Psoas muscle (tissue), 7 donors: ENCODE measurements at regions not wholly inside any gene's neighbourhood (a gene's known extent, or its start where the extent isn't known, plus 50 kb on each side); places are given as distances from the start of the nearest gene placed in this dataset.

Source experiments
- ATAC-seq, 4 donors: fragments of 200-7000 bp; cut with Tn5 transposase; one replicate each; pipeline ENCODE4 v1.9.1; 2020; ENCODE audit warnings: moderate library complexity in 3 of 4, mild to moderate bottlenecking in 2 of 4
- DNase-seq, 2 donors: peaks; one replicate each; pipeline ENCODE4 v3.0.0-alpha.2; 2020
- H3K27ac ChIP-seq: fragments of 200-600 bp; one replicate; pipeline ENCODE4 v1.8.0; 2022
- H3K27me3 ChIP-seq, 3 donors: fragments of 200-600 bp in 1 of 3; one replicate each; pipeline versions ENCODE4 v1.6.1 to v1.8.0; 2013 to 2022; ENCODE audit warnings: low read length in 2 of 3, mild to moderate bottlenecking in 2 of 3, moderate library complexity in 1 of 3; ENCODE audit not compliant: insufficient read depth in 3 of 3
- H3K36me3 ChIP-seq, 2 donors: fragments of 200-600 bp in 1 of 2; one replicate each; pipeline versions ENCODE4 v1.6.1 to v1.8.0; 2013 to 2022; ENCODE audit warnings: low read depth in 1 of 2, mild to moderate bottlenecking in 1 of 2, moderate library complexity in 1 of 2; ENCODE audit not compliant: insufficient read depth in 1 of 2
- H3K4me1 ChIP-seq: fragments of 200-600 bp; one replicate; pipeline ENCODE4 v1.8.0; 2022
- H3K4me3 ChIP-seq: fragments of 200-600 bp; one replicate; pipeline ENCODE4 v1.8.0; 2022; ENCODE audit warnings: mild to moderate bottlenecking
- H3K9me3 ChIP-seq: fragments of 200-600 bp; one replicate; pipeline ENCODE4 v1.8.0; 2022
- WGBS, 3 donors: extraction: QIAGEN DNeasy Blood & Tissue Kit; methylation state at CpG; one replicate each; pipeline versions ENCODE4 v1.1.6 to v1.1.7; 2013; 5-methylcytosine and 5-hydroxymethylcytosine counted together
- intact Hi-C, 2 donors: fragments of 100-400 bp; cut with DNase I; formaldehyde crosslinking; loops; one replicate each; pipeline versions ENCODE4 v1.11.0 to v1.14.2; 2022
- TF ChIP-seq, protein P1 (sequence below): fragments of 200-600 bp; IDR thresholded peaks from one replicate; pipeline ENCODE4 v1.8.0; 2022; ENCODE audit warnings: antibody characterized with exemption
- donor health status: healthy with polysubstance abuse.
- donor health status: DM: no; HTN: no; CAD: no; lungs with moderate emphysema.
- donor health status: Bipolar disorder and iron deficiency.
- donor health status: healthy.
- donor health status: DM: yes; HTN: yes; CAD: no.
- donor health status: DM: no; HTN: no; CAD: no.
- donor health status: DM: yes; HTN: yes; CAD: no.

DNA sequence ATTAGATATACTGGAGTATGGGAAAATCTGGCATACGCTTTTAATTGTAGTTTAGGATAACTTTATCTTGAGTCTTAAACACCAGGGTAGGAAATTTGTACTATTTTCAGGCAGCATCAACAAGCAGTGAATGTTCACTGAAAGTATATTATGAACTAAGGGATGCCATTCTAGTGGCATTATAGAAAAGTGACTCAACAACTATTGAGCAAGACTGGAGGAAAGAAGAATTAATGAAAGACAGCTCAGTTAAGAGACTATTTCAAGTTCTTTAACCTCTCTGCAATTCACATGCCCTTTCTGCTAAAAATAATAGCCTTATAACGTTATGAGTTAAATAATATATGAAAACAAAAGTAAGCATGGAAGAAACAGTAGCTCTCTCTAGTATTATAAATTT, 343.1 kb downstream of the FSCB start:
- intact Hi-C loops = no loop called here
- no peaks in the 10 kb centered on the region for H3K27me3 ChIP-seq
- no peaks in the 10 kb centered on the region for H3K9me3 ChIP-seq
- TF ChIP-seq, protein P1, sequence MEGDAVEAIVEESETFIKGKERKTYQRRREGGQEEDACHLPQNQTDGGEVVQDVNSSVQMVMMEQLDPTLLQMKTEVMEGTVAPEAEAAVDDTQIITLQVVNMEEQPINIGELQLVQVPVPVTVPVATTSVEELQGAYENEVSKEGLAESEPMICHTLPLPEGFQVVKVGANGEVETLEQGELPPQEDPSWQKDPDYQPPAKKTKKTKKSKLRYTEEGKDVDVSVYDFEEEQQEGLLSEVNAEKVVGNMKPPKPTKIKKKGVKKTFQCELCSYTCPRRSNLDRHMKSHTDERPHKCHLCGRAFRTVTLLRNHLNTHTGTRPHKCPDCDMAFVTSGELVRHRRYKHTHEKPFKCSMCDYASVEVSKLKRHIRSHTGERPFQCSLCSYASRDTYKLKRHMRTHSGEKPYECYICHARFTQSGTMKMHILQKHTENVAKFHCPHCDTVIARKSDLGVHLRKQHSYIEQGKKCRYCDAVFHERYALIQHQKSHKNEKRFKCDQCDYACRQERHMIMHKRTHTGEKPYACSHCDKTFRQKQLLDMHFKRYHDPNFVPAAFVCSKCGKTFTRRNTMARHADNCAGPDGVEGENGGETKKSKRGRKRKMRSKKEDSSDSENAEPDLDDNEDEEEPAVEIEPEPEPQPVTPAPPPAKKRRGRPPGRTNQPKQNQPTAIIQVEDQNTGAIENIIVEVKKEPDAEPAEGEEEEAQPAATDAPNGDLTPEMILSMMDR = no peak
- H3K4me3 ChIP-seq = no peak overlapping the region
- ATAC-seq (no peak), DNase-seq (no peak)
- H3K4me1 ChIP-seq = no peaks in the 10 kb centered on the region
- H3K36me3 ChIP-seq = no peaks in the 10 kb centered on the region
- 75 to 82% (median 79%) methylated on average over 2 of the region's 2 CpGs for WGBS, 3 donors
- H3K27ac ChIP-seq = no peak overlapping the region

DNA sequence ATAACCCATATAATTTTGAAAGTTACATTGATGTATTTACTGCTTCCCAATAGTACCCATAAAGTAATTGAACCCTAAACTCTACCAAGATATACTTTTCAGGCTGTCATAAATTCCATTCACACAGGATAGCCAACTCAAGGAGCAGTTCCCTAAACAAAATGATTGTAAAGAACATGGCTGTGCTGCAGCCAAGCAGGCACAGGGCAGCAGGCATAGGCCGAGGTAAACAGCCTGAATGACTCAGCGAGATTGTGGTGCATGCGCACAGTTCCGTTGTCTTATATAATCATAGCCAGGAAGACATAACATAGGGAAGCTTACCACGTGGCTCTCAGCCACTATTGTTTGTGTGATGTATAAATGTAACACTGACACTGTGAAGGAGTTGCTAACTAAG, 344.9 kb downstream of the FSCB start:
- Histone ChIP-seq H3K27me3 (no peaks in the 10 kb centered on the region), H3K9me3 (no peaks in the 10 kb centered on the region), H3K27ac (no peak overlapping the region), H3K4me1 (no peaks in the 10 kb centered on the region), H3K36me3 (no peaks in the 10 kb centered on the region), H3K4me3 (no peak overlapping the region)
- WGBS, 3 donors = 77 to 88% (median 83%) methylated on average over 5 of the region's 5 CpGs
- intact Hi-C loops = no loop called here
- DNase-seq = no peak
- TF ChIP-seq, protein P1 = no peak
- no peak for ATAC-seq

DNA sequence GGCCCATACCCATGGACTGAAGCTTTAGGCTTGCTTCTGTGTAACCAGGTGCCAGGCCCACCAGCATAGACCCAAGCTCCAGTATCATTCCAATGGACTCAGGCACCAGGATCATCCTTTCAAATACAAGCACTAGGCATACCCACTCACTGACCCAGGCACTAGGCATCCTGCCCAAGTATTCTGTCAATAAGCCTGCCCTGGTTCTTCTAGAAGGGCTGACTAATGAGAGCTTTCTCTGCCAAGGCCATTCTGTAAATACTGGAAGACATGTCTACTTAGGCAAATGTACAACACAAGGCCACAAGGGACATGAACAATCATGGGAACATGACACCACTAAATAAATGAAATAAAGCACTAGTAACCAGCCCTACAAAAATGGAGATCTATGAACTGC, 352.2 kb downstream of the FSCB start:
- no peak overlapping the region for H3K27ac ChIP-seq
- H3K4me3 ChIP-seq = no peak overlapping the region
- DNase-seq (no peak), ATAC-seq (no peak)
- H3K27me3 ChIP-seq = no peaks in the 10 kb centered on the region
- TF ChIP-seq, protein P1 = no peak
- no peaks in the 10 kb centered on the region for H3K4me1 ChIP-seq
- intact Hi-C loops = no loop called here
- no peaks in the 10 kb centered on the region for H3K36me3 ChIP-seq
- no peaks in the 10 kb centered on the region for H3K9me3 ChIP-seq

DNA sequence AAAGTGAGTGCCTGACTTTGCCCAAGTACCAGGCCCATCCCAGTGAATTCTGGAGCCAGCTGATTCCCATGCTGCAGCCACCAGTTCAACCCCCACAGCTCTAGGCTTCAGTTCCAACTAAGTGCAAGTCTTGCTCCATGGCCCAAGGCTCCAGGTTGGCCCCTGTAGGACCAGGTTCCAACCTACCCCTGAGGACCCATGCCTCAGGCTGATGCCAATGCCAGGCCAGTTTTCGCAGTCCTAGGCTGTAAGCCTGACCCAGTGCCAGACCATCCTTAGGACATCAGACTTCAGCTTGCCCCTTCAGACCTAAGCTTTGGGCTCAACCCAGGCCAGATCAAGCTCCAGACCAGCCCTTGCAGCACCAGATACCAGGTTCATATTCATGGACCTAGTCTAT, 352.6 kb downstream of the FSCB start:
- no peak for DNase-seq
- intact Hi-C loops = no loop called here
- 88 to 98% (median 92%) methylated on average over 1 of the region's 1 CpG for WGBS, 3 donors
- Histone ChIP-seq H3K27ac (no peak overlapping the region), H3K4me3 (no peak overlapping the region), H3K27me3 (no peaks in the 10 kb centered on the region), H3K4me1 (no peaks in the 10 kb centered on the region), H3K36me3 (no peaks in the 10 kb centered on the region), H3K9me3 (no peaks in the 10 kb centered on the region)
- TF ChIP-seq, protein P1 = no peak
- ATAC-seq = no peak

DNA sequence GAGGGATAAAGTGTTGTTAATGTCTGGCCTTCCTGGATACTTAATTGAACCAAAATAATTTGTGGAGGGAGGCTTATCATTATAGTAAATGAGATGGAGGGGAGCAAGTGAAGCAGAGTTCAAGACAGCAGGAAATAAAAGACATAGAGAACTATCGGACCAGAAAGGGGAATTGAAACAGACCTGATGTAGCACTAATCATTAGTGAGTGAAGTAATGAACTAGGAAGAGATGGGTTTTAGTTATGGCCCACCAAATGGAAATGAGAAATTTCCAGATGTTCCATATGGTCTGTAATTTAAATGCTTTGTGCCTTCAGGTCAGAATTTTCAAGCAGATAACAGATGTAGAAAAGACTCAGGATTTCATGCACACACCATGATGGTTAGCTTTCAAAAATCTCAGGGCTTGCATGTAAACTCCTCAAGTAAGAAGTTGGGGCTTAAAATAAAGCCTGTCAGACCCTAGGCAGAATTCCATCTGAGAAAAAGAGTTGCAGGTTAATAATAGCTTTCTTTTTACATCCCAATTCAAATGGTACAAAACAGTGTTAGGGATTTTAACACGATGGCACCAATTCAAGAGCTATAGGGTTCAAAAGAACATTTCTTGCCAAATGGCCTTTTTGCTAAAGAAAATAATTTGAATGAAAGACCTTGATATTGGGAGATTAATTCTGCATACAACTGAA, 355.8 kb downstream of the FSCB start:
- Histone ChIP-seq H3K27ac (no peak overlapping the region), H3K36me3 (no peaks in the 10 kb centered on the region), H3K4me3 (no peak overlapping the region), H3K9me3 (no peaks in the 10 kb centered on the region), H3K27me3 (no peaks in the 10 kb centered on the region), H3K4me1 (no peaks in the 10 kb centered on the region)
- DNase-seq (no peak), ATAC-seq (no peak)
- TF ChIP-seq, protein P1 = no peak
- intact Hi-C loops = no loop called here
- WGBS, 3 donors = 71 to 72% (median 71%) methylated on average over 2 of the region's 2 CpGs
